ENCODE measurements at regions not wholly inside any gene's neighbourhood (a gene's known extent, or its start where the extent isn't known, plus 50 kb on each side); places are given as distances from the start of the nearest gene placed in this dataset.

GRCh38 chr12:113561068-113561780 is 89.6 kb upstream of the LHX5 start:
- H3K27ac Mint-ChIP-seq = no peak overlapping the region
- H3K27me3 ChIP-seq (ENCODE audit: control insufficient read depth in 2 of 2, insufficient read depth in 2 of 2, low read length in 2 of 2) = peaks cover 4 to 5% of the 10 kb centered on the region in 2 donors
- H4K20me1 ChIP-seq (ENCODE audit: insufficient read depth, low read length) = no peaks in the 10 kb centered on the region
- no peaks in the 10 kb centered on the region for H3K79me2 ChIP-seq (ENCODE audit: insufficient read depth, low read length)
- H3K4me2 ChIP-seq (replicated peaks; ENCODE audit: extremely low read depth, low read length, poor library complexity, severe bottlenecking) = no peak overlapping the region
- no peak overlapping the region for H2AFZ ChIP-seq (ENCODE audit: insufficient read depth, low read depth, low read length, poor library complexity, severe bottlenecking)
- TF ChIP-seq CTCF (IDR thresholded peaks at IDR 0.05) = no peak
- peaks cover 0 to 5% (median 0%) of the 10 kb centered on the region in 7 donors for H3K9me3 Mint-ChIP-seq
- H3K27me3 Mint-ChIP-seq (ENCODE audit: low read depth in 3 of 3) = peaks cover 10 to 25% (median 13%) of the 10 kb centered on the region in 3 donors
- no peaks in the 10 kb centered on the region for H3K4me1 Mint-ChIP-seq
- H3K9ac ChIP-seq (ENCODE audit: insufficient read depth, low read length, poor library complexity, severe bottlenecking) = no peak overlapping the region
- H3K36me3 Mint-ChIP-seq = no peaks in the 10 kb centered on the region
- H3K36me3 ChIP-seq (replicated peaks in 1 of 2; ENCODE audit: control insufficient read depth in 1 of 2, insufficient read depth in 2 of 2, low read length in 2 of 2) = no peaks in the 10 kb centered on the region
- no peak for DNase-seq
- H3K4me1 ChIP-seq (ENCODE audit: control insufficient read depth in 1 of 2, insufficient read depth in 2 of 2, low read length in 2 of 2) = no peaks in the 10 kb centered on the region
- no peak overlapping the region for H3K4me3 Mint-ChIP-seq
- intact Hi-C loops (cut with micrococcal nuclease) = no loop called here
- H3K9me3 ChIP-seq (replicated peaks in 1 of 2; ENCODE audit: control insufficient read depth in 1 of 2, insufficient read depth in 1 of 2, low read length in 2 of 2) = no peaks in the 10 kb centered on the region
- H3K4me3 ChIP-seq (replicated peaks in 1 of 3; ENCODE audit: low read depth in 2 of 3, low read length in 3 of 3) = no peak overlapping the region
- no peak overlapping the region for H3K27ac ChIP-seq (ENCODE audit: low read depth in 1 of 2, low read length in 2 of 2)
- WGBS (ENCODE audit: insufficient coverage) = 84% methylated on average over 16 of the region's 18 CpGs

- no peak overlapping the region for H3K9ac ChIP-seq (ENCODE audit: insufficient read depth, low read length, poor library complexity, severe bottlenecking)
- H3K36me3 ChIP-seq (replicated peaks in 1 of 2; ENCODE audit: control insufficient read depth in 1 of 2, insufficient read depth in 2 of 2, low read length in 2 of 2) = no peaks in the 10 kb centered on the region
- H3K9me3 Mint-ChIP-seq = peaks cover 0 to 2% (median 0%) of the 10 kb centered on the region in 7 donors
- H3K79me2 ChIP-seq (ENCODE audit: insufficient read depth, low read length) = no peaks in the 10 kb centered on the region
- H3K27ac Mint-ChIP-seq = no peak overlapping the region
- peaks cover 0 to 3% of the 10 kb centered on the region in 2 donors for H3K9me3 ChIP-seq (replicated peaks in 1 of 2; ENCODE audit: control insufficient read depth in 1 of 2, insufficient read depth in 1 of 2, low read length in 2 of 2)
- intact Hi-C loops (cut with micrococcal nuclease) = no loop called here
- H3K4me3 Mint-ChIP-seq = no peak overlapping the region
- no peak for DNase-seq
- no peaks in the 10 kb centered on the region for H3K4me1 ChIP-seq (ENCODE audit: control insufficient read depth in 1 of 2, insufficient read depth in 2 of 2, low read length in 2 of 2)
- H3K27me3 ChIP-seq (ENCODE audit: control insufficient read depth in 2 of 2, insufficient read depth in 2 of 2, low read length in 2 of 2) = peaks cover 0 to 2% of the 10 kb centered on the region in 2 donors
- H4K20me1 ChIP-seq (ENCODE audit: insufficient read depth, low read length) = no peaks in the 10 kb centered on the region
- TF ChIP-seq CTCF (IDR thresholded peaks at IDR 0.05) = no peak
- no peak overlapping the region for H3K4me3 ChIP-seq (replicated peaks in 1 of 3; ENCODE audit: low read depth in 2 of 3, low read length in 3 of 3)
- peaks cover 2 to 20% (median 8%) of the 10 kb centered on the region in 3 donors for H3K27me3 Mint-ChIP-seq (ENCODE audit: low read depth in 3 of 3)
- no peak overlapping the region for H3K4me2 ChIP-seq (replicated peaks; ENCODE audit: extremely low read depth, low read length, poor library complexity, severe bottlenecking)
- no peaks in the 10 kb centered on the region for H3K36me3 Mint-ChIP-seq
- WGBS (ENCODE audit: insufficient coverage) = 83% methylated on average over 1 of the region's 2 CpGs
- no peaks in the 10 kb centered on the region for H3K4me1 Mint-ChIP-seq
- H3K27ac ChIP-seq (ENCODE audit: low read depth in 1 of 2, low read length in 2 of 2) = no peak overlapping the region
- H2AFZ ChIP-seq (ENCODE audit: insufficient read depth, low read depth, low read length, poor library complexity, severe bottlenecking) = no peak overlapping the region
Observed at GRCh38 chr12:113559466-113559865, 87.8 kb upstream of the LHX5 start.

Data from CD14-positive monocyte (primary cell).